ENCODE measurements at regions not wholly inside any gene's neighbourhood (a gene's known extent, or its start where the extent isn't known, plus 50 kb on each side); places are given as distances from the start of the nearest gene placed in this dataset.

DNA sequence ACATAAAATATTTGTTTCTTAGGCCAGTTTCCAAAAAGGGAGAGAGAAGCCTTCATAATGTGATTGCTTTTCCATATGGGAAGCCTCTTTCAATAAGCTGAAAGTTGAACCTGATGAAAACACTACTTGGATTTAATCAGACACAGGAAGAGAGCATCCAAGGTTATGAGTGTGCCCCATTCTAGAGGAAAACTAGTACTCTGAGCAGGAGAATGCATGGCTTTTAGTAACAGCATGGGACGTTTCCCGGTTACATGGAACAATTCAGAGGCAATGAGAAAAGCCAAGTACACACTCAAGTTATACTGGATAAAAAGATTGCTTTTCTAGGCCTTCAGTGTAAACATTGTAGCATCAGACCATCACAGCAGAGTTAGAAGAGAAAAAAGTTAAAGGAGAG is 315.8 kb downstream of the ZNF516 start:
- DNase-seq, result no peak

DNA sequence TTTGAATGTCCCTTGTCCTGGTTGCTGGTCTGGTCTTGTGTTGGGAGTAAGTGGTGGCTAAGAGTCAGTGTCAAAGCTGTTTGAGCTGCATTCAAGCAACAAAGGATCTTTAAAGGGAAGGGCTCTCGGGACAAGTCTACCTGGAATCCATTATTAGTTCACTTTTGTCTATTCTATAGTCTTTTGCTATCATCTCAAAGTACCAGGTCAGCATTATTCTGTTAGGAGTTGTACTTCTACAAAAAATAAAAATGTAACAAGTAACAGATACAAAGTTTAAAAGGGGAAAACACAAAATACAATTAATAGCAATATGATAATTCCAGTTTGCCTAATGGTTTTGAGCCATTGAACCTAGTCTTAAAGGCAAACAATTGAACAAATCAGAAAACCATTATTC is 317.9 kb downstream of the ZNF516 start:
- no peak for DNase-seq

DNA sequence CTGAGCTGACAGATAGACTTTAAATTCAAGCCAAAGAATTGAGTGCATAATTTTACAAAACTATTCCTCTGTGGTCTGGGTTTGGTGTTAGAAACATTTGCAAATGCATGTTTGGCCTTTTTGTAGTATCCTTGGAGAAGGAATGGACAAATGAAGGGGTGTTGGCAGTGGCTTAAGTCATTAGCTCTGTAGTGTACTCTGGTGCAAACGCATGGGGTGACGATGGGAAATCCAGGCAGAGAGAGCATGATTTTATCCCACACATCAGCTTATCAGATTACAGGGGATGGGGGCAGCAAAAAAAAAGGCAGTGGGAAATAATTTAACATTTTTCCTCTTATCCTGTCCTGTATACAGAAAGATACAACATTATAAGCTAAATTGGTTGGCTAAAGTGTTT is 320.6 kb downstream of the ZNF516 start:
- DNase-seq, result no peak

DNA sequence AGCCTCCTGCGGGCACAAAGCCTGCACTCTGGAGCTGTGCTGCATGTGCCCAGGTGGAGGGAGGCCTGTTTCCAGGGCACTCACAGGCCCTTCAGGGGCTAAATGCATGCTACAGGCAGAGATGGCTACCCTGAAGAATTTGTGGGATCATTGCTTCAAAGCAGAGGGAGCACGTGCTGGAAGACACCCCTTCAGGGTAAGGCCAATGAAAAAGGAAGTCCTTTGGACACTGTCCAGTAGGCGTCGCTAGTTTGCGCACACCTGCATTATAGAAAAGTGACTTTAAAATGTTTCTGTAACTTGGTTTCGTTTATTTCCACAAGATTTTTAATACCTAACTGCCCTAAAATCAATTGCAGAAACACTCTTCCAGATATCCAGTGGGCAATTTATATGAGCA is 325.3 kb downstream of the ZNF516 start:
- DNase-seq, result no peak

DNA sequence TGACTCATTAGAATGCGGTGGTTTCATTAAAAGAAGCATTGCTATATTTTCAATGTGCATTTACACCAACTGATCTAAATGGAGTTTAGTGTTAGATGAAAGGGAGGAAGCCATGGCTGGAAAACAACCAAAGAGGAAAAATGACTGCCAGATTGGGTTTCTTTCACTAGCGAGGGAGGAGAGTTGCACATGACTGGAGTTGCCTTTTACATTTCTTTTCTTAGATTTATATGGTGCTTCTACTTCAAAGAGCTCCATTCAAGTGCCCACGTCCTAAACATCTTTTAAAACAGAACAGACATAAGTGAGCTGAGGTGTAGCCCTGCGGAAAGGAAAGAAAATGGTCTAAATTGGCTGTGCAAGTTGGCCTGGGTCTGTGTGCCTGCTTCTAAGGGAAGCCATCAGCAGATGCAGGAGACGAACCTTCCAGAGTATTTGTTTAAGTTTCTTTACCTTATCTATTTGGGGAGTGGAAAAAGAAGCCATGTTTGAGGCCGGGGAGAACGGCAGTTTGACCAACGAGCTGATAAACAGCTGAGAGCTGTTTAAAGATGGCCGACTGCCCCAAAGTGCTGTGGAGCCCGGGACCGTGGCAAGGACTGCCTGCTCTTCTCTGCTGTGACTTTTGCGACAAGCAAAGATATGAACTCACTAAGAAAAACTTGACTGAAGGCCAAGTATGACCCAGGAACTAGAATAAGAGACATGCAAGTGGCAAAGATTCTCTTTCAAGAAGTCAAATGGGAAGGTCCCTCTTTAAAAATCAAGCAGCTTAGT is 327.0 kb downstream of the ZNF516 start:
- DNase-seq, result no peak

DNA sequence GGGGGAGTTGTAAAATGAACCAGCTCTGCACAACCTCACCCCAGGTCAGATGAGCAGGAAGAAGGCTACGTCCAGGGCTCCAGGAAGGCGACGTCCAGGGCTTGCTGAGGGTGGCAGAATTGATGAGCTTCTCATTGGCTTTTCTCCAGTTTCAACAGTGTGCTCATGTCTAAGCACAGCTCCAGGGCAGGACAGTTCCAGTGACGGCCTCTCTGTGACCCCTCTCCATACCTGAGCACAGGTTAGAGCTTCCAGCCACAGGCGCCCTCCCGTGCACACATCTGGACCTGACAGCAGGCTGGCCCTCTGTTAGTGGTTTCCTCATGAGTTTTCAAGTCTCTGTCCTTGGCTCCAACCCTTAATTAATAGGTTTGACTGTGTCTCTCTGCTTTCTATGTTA is 327.6 kb downstream of the ZNF516 start:
- DNase-seq, result no peak

DNA sequence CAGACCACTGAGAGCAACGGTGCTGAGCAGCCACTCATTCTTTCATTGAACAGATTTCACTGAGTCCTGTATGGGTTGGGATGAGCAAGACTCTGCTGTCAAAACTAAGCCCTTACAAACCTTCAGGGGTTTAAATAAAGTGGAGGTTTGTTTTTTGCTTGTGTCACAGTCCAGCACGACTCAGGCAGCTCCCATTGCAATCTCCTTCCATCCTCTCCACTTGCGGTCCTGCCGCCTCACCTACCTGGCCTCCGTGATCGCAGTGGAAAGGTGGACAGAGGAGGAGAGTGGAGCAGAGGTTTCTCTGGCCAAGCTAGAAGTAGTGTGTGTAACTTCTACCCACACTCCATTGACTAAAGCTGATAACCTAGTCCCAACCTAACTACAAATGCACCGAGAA is 332.2 kb downstream of the ZNF516 start:
- DNase-seq, result no peak

DNA sequence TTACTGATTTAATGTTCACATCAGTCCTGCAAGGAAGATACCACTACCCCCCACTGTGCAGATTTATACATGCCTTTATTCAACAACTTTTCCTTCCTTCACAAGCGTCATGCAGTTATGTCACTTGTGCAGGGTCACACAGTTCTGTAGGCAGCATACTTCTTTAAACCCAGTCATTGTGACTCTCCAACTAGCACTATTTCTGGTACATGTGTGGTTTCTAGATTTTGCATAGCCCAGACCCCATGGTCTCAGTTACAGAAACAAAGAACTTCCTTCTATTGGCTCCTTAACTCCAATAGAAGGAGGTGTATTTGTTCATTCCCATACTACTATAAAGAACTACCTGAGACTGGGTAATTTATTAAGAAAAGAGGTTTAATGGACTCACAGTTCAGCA is 333.1 kb downstream of the ZNF516 start:
- DNase-seq, result no peak

DNA sequence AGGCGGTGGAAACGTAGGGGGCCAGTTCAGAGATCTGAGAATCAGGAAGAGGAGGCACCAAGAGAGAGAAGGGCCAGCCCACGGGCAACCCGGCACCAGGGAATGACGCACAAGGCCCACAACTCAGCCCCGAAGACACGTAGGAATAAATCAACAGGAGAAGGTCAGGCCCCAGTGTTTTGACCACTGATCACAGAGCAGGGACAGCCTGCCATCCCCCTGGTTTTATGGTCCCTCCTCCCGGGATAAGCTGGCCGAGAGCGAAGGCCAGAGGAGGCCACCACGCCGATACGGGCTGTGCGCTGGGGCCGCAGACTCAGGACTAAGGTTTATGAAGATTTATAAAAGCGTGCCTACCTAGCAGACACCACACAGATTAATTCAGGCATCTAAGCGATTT is 341.4 kb downstream of the ZNF516 start:
- DNase-seq, result no peak

DNA sequence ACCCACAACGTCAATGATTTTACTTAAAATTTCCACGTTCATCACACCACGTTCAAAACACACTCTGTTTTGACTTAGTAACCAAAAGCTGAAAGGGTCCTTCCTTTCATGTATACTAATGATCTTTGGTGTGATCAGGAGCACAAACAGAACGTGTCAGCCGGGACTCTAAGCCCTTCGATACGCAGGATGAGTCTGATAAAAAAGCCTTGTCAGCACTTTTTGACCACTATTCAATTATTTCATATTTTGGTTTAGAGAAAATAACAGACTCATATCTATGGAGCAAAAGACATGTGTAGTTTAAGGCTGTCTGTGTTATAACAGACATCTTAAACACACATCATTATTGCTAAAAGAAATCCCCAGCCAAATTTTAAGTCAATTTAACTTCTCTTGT is 345.3 kb downstream of the ZNF516 start:
- no peak for DNase-seq

DNA sequence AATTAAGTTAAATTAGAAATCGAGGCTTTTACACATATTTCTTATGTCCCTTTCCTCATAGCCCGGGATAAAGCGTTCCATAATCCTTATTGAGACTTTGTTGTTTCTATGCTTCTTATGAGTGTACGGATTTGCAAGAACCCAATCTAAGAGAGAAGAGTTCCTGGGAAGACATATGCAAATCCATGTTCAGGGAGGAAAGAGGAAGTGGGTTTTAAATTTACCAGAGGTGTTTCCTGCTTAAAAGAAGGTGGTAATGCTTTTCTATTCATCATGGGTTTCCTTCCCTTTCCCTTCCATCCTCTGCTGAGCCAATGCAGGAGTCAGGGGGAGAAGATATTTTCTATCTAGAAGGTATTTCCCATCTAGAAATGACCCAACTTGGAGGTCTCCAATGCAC is 345.8 kb downstream of the ZNF516 start:
- no peak for DNase-seq

DNA sequence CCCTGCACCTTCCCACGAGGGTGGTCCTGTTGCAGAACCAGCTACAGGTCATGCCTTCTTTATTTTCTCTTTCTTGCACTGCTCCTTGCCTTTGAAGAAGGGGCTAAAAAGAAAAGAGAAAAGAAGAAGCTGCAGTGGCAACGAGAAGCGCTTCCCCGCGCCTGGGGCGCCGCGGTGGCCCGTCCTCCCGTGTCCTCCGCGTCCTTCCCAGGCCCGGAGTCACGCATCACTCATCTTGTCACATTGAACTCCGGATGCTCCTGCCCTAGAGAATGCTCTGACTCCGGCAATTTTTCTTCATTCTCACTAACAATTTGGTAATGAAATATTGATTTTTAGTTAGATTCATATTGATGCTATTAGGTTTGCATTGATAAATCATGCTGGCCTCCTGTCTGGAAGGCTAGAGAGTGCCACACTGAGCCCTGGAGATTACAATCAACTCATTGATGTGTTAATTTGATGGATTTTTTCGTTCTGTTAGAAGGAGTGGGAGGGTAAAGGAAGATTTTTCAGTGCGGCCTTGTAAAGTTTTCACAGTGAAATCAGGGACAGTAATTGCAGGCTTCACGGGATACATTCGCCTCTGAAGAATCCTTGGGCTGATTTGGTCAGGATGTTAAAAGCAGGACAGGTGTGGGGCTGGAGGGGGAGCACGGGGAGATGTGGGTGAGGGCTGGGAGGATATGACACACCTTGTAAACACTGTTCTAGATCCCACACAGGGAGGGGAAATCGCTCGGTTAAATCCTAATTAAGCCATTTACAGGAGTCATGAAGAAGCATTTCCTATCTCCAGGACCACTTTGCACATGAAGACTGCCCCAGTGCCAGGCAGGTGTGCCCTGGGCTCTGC is 349.3 kb downstream of the ZNF516 start:
- no peak for DNase-seq

DNA sequence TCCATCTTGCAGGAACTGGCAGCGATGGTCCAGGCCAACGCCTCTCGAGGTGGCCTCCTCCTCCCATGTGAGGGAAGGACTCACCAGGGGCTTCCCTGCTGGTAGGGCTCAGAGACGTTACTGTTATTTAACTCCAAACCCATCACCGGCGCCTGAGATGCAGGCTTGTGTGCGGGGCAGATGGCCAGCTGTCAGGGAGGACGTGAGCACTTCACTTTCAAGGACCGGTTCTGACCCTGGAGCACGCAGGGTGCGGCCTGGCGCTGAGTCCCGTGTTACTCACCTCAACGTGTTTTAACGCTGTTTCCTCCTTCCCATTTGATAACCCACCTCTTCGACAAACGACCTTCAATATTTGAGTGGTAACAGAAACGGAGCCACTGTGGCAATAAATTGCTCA is 350.2 kb downstream of the ZNF516 start:
- DNase-seq, result no peak

DNA sequence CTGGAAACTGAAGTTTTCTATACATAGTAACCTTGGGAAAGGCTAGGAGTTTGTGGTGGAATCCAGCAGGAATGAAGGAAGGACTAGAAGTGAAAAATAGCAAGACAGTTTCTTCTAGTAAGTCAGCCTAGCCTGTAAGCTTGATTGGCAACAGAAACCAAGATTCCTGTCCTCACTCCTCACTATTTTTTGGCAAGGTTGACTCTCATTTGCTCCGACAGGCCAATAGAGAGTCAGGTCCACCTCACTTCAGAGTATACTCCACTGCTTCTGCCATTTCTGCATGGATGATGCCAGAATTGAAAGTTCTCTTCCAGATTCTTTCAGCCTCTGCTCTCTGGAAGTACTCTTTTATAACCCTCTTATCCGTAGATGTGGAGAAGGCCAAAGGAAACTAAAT is 352.4 kb downstream of the ZNF516 start:
- DNase-seq, result no peak

DNA sequence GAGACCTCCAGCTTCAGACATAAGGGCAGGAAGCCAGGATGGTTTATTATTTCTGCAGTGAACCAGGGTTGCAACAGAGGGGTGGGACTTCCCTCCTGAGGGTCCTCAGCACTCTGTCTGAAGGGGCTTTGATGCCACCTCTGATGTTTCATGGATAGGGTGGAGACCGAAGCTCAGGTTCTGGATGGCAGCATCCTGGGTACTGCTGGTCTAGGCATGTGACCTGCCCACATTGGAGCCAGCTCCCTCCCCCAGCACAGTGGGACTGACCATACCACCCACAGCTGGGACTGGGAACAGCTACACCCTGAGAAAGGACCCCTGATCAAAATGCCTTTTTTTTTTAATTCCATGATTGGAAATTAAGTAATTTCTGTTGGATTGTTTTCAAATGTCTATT is 355.2 kb downstream of the ZNF516 start:
- no peak for DNase-seq

DNA sequence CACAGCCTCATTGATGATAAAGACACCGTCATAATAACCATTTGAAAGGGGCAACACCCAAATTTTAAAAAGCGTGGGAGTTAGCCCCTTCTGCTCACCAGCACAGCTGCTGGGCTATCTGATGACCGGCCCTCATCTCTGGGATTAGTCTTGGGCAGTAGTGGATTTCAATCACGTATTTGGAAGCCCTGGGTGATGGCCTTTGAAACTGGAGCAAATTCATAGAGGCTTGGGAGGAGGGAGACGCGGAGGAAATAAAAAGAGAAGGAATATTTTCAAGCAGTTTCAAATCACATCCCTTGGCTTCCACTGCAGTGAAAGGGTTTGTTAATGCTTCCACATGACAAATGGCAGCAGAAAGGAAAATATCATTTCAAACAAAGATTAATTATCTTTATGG is 357.8 kb downstream of the ZNF516 start:
- DNase-seq, result no peak

DNA sequence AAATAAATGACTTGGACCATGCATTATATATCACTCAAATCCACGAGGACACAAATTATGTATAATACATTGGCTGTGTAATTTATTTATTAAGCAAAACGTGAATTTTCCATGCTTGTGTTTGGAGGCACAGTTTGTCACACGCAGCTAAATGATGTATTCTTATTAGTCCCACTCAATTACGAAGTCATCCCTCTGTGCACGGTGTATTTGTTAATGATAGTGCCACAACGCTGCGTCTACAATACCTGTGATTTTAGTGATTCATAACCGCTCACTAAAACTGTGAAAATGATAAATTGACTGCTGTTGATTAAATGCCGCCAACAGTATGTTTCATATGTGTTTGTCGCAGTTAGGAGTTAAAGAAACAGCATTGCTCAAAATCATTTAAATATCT is 358.3 kb downstream of the ZNF516 start:
- DNase-seq, result no peak

DNA sequence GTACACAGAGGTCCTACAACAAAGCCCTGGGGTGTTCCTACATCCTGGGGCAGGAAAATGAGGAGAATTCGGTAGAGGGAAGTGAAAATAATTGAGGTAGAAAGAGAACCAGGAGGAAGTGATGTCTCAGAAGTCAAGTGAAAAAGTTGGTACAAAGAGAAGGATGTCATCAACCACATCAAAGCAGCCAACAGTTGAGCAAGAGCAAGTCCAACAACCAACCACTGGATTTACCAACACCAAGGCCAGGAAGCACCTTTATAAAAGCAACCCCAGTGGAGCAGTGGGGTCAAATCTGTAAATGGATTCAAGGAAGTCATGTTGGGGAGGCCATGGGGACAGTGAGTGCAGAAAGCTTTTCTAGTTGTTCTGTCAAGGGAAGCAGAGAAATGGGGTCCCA is 360.4 kb downstream of the ZNF516 start:
- no peak for DNase-seq

DNA sequence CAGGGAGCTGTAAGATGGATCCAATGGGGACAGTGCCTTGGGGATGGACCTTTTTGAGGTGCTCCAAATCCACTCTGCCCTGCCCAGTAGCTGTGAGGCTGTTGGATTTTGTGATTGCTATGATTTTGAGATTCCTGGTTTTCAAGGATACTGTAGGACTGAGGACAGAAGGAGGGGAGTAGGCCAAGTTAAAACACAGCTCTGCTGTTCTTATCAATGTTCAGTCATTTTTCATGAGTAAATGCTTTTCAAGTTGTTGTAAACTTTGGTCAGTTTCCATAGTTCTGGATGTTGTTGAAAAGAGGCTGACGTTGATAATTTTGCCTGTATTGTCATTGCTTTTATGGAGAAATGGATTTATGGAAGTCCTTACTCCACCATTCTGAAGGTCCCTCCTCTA is 361.2 kb downstream of the ZNF516 start:
- DNase-seq, result no peak

DNA sequence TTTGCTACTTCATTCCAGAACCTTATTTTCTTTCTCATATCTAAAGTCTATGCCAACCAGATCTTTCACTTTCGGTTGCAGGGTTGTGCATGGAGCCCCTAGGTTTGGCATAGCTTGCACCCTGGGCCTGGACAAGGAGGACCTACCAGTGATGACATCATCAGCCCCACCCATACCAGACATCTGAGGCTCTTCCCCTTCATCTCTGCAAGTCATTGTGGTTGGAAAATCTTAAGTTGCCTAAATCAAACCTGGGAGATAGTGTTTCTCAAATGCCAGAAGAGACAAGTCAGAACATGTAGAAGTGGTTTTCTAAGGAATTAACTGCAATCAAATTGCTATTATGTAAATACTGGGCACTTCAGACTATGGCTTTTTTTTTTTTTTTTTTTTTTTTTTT is 363.3 kb downstream of the ZNF516 start:
- no peak for DNase-seq

DNA sequence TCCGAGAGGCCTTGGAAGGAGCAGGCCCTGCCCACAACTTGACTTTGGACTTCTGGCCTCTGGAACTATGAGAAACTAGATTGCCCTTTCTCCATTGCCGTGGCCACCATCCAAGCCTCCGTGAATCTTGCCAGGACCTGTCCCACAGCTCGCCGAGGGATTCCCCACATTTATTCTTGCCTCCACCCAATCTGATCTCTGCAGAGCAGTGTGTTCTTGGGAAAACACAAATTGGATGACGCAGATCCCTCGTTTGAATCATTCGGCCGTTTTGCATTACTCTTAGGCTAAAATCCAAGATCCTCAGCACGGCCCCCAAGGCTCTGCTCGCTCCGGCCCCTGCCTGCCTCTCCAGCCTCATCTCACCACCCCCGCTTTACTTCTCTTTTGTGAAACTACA is 364.2 kb downstream of the ZNF516 start:
- DNase-seq, result no peak

DNA sequence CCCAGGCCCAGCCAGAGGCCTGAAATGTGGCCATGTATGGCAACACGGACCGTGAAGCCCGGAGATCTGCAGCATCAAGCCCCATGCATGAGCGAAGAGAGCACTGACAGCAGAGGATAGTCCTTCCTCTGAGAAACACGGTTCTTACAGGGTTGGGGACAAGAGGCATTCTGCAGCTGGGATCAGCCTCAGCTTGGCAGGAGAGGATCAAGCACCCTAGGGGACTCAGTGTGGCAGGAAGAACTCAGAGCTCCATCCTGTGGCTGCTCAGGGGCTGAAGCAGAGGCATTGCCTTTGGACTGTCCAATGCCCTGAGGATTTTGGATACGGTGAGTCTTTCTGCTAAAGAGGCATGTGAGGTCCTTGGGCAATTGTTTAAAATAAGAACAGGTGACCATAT is 368.7 kb downstream of the ZNF516 start:
- DNase-seq, result no peak

DNA sequence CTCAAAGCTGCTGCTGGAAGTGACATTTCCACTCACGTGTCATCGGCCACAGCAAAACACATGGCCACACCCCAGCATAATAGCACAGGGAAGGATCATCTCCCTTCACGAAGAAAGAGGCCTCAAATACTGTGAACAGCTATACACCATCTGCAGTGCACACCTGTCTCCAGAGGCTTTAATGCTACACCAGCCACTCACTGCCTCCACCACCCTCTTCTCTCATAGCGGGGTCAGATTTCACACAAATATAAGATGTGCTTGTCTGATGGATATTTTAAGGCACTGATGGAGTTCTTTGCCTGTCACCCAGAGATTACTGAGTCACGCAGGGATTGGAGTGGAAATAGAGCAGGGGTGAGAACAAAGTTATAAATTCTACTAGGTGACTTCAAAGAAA is 374.0 kb downstream of the ZNF516 start:
- no peak for DNase-seq

DNA sequence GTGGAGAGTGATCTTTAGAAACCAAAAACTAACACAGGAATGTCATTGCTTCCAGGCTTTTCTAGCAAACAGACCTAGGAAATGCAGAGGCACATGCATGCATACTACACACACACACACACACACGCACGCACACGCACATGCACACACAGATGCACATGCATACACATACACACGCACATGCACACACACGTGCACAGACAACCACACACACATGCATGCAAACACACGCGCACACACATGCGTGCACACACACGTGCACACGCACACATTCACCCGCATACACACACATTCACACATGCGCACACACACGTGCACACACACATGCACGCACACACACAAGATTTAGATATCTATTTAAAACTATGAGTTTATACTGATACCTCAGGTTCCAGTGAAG is 379.5 kb downstream of the ZNF516 start:
- no peak for DNase-seq

DNA sequence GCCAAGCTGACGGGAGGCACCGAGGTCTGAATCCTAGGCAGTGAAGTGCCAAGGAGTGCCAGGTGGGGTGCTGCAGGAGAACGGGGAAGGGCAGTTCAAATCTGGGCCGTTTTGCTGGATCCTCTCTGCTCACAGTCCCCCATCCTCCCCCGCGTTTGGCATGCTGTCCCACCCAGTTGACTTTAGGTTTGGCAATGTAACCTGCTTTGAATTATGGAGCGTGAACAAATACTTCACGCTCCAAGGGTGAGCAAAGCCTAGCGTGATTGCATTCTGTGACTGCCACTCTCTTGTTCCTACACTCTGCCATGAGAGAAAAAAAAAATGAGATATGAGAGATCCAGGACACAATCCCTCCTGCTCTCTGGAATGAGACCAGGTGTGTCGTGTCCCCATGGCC is 381.9 kb downstream of the ZNF516 start:
- no peak for DNase-seq

Measured in CD4-positive, alpha-beta T cell treated with Interleukin-10 for 1 hour (primary cell).